Fibroblast of villous mesenchyme (primary cell): ENCODE measurements at regions not wholly inside any gene's neighbourhood (a gene's known extent, or its start where the extent isn't known, plus 50 kb on each side); places are given as distances from the start of the nearest gene placed in this dataset.

Source experiments
- DNase-seq: peaks from one replicate; pipeline ENCODE4 v3.0.0-alpha.2; 2010; ENCODE audit warnings: low read depth
- H3K4me3 ChIP-seq: 2 replicates; pipeline ENCODE4 v1.5.1; 2011; ENCODE audit warnings: low read depth, mild to moderate bottlenecking, low read length
- TF ChIP-seq, protein P1 (sequence below): IDR thresholded peaks from 2 replicates; pipeline ENCODE4 v1.5.1; 2012; ENCODE audit warnings: low read depth, mild to moderate bottlenecking, low read length; ENCODE audit not compliant: insufficient read depth

DNA sequence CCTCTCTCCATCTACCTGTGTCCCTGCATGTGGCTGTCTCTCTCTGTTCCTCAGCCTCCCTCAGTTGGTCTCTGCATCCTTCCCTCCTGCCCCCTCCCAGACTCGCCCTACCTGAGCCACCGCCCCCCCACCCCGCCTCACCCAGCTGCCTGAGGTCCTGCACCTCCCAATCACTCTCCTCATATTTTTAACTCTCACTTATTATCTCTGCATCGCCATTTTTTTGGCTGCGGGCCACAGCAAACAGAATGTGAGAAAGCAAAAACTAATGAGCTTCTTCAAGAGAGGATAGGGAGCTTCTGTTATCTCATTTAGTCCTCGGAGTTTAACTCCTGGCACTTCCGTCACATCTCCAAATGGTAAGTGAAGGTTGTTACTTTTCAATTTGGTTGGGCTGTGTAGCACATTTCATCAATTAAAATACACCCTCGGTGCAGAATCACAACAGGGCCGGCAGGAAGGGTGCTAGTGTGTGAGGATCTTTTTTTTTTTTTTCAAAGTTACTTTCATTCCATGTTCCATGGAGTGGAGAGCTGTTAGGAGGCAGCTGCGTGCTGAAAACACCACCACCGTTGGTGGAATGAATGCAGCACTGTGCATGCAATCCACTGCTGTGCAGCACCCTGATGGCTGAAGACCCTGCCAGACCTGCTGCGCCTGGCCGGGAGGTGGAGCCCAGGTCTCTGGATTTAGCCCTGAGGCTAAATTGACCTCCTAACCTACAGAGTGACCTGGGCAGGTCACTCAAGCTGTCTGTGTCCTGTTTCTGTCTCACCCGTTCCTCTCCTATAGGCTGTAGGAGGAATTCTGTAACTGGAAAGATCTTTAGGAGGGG lies 157.2 kb upstream of the NFIA start:
- TF ChIP-seq, protein P1, sequence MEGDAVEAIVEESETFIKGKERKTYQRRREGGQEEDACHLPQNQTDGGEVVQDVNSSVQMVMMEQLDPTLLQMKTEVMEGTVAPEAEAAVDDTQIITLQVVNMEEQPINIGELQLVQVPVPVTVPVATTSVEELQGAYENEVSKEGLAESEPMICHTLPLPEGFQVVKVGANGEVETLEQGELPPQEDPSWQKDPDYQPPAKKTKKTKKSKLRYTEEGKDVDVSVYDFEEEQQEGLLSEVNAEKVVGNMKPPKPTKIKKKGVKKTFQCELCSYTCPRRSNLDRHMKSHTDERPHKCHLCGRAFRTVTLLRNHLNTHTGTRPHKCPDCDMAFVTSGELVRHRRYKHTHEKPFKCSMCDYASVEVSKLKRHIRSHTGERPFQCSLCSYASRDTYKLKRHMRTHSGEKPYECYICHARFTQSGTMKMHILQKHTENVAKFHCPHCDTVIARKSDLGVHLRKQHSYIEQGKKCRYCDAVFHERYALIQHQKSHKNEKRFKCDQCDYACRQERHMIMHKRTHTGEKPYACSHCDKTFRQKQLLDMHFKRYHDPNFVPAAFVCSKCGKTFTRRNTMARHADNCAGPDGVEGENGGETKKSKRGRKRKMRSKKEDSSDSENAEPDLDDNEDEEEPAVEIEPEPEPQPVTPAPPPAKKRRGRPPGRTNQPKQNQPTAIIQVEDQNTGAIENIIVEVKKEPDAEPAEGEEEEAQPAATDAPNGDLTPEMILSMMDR, result no peak
- no peak overlapping the region for H3K4me3 ChIP-seq
- no peak for DNase-seq

DNA sequence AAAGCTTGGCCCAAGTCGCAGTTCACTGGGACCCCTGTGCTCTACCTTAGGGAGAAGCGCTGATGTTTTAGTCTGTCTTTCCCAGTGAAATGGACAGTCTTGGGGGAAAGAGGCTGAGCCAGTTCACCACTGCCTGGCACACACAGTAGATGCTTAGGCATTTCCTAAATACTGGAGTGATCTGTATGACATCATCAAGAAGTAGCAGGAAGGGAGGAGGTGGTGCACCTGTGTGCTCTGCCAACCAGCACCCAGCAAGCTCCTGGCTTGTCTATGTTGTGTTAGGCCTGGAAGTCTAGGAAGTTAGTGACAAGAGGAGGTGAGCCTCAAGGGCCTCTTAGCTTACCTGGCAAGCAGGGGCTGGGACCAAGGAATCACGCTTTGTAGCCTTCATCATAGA lies 158.2 kb upstream of the NFIA start:
- TF ChIP-seq, protein P1, result no peak
- DNase-seq, result no peak
- H3K4me3 ChIP-seq, result no peak overlapping the region

DNA sequence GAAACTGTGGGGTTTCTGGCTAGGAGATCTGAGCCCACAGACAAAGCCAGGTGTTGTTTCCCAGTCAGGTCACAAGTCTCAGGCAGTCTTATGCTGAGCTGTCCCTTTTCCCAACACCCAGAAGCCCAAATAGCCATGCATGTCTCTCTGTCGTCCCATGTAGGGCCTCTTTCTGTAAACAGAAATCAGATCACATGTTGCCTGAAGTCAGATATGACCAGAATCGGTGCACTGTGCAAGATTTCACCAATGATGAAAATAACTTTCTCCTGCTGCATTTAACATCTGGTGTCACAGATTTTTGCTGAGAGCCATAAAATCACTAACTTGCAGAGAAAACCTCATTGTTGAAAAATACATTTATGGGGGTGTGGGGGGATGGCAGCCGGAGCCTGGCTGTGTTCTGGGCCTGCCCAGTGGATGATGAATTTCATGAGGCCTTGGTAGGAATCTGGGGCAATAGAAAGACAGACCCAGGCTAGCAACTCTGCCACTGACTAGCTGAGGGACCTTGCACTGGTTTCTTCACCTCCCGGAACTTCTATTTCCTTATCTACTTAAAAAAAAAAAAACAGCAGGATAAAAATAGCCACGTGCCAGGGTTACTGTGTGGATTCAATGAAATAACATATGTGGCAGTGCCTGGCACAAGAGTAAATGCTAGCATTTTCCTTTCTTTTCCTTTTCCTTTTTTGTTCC lies 158.8 kb upstream of the NFIA start:
- TF ChIP-seq, protein P1, result no peak
- no peak for DNase-seq
- H3K4me3 ChIP-seq, result no peak overlapping the region

DNA sequence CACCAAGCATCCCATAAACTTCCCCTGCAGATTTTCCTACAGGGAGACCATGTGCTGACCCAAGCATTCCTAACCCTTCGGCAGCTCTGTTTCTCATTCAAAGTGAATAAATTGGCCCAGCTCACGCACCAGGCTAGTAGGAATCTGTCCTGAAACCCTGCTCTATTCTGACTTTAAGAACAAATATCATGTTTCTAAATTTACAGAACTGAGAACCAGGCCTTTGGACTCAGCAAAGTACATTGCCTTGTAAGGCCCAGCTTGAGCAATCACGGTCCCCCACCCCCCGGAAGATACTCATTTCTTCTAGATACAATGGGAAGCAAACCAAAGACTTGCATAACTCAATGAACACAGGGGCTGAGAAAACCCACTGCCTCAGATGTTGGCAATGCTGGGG lies 160.1 kb upstream of the NFIA start:
- H3K4me3 ChIP-seq, result no peak overlapping the region
- DNase-seq, result no peak
- TF ChIP-seq, protein P1, result no peak

DNA sequence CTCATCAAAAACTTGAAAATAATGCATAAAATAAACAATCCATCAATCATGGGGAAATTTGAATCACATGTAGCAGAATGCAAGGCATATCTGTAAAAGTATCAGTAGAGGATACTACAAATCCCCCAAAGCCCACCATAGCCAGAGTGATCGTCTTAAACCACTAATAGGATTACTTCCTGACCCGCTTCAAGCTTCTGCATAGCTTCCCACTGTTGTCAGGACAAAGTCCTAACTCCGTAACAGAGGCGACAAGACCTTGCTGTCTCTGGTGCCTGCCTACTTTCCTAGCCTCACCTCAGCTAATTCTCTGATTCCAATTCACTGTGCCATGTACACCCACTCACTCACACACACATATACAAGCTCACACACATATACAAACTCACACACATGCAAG lies 161.2 kb upstream of the NFIA start:
- no peak for DNase-seq
- TF ChIP-seq, protein P1, result no peak
- no peak overlapping the region for H3K4me3 ChIP-seq

DNA sequence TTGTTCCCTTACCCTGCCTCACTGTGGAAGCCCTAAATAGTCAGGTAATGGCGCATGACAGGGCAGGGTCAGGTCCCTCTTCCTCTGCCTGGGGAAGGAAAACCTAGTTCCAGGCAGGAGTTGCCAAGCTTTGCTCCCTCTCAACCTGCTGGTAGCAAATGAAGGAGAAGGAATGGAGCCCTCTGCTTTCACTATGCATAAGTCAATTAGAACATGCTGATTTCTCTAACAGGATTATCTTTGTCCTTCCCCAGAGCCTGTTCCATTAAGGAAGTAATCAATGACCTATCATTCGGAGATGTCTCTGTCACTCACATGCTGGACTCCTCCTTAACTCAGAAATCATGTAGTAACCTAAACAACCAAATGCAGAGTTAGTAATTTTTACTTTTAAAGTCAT lies 161.8 kb upstream of the NFIA start:
- no peak for DNase-seq
- TF ChIP-seq, protein P1, result no peak
- no peak overlapping the region for H3K4me3 ChIP-seq

DNA sequence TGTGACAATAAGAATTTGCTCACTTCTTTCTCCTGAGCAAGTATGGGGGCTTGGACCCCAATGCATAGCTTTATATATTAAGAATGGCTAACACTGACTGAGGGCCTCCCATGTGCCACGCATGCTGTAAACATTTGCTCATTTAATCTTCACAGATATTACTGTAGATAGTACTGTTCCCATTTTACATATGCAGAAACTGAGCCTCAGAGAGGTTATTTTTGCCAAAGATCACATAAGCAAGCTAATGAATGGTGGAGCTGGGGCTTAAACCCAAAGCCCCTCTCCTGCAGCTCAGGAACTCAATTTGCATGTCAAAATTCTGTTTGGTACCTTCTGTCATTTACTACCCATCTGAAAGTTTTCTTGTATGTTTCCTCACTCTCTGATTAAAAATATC lies 163.5 kb upstream of the NFIA start:
- TF ChIP-seq, protein P1, result no peak

More for the DNA sequence above, 163.5 kb upstream of the NFIA start:
- DNase-seq, result no peak
- H3K4me3 ChIP-seq, result no peak overlapping the region
